Loucy (cell line): ENCODE measurements at regions not wholly inside any gene's neighbourhood (a gene's known extent, or its start where the extent isn't known, plus 50 kb on each side); places are given as distances from the start of the nearest gene placed in this dataset.
"Not testable (repeated sequence)": the region's sequence is repeated elsewhere in the genome, so short reads cannot be mapped to it uniquely, and the experiment has no call there.

Source experiments
- CTCF ChIP-seq: fragments of 200-600 bp; sonication (generic); conservative IDR thresholded peaks from 2 replicates; pipeline ENCODE4 v1.5.1; 2014; ENCODE audit warnings: mild to moderate bottlenecking, antibody characterized with exemption, low read length
- EZH2phosphoT487 ChIP-seq: fragments of 200-600 bp; IDR thresholded peaks from 2 replicates; pipeline ENCODE4 v1.6.1; 2018; ENCODE audit warnings: antibody characterized with exemption, mild to moderate bottlenecking, moderate library complexity, borderline replicate concordance

GRCh38 chr9:62869061-62869460 is 1679.2 kb downstream of the SPATA31A7 start:
- not testable (repeated sequence) for TF ChIP-seq CTCF, EZH2phosphoT487
